ENCODE measurements at regions not wholly inside any gene's neighbourhood (a gene's known extent, or its start where the extent isn't known, plus 50 kb on each side); places are given as distances from the start of the nearest gene placed in this dataset.

DNA sequence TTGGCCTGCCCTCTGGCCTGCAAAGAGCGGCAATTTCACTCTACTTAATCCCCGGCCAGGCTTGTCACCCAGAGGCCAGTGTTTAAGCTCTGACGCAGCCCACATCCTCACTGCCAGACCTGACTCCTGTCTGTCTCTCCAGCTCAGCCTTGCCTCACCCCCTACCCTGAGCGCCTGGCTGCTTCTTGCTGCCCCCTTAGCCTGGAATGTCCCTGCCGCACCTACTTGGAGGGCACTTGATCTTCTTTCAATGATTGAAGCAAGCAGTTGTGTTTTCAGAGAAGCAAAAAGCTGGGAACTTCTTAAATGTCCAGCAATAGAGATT, 87.4 kb upstream of the ZBTB40 start:
- TF ChIP-seq, protein P1, sequence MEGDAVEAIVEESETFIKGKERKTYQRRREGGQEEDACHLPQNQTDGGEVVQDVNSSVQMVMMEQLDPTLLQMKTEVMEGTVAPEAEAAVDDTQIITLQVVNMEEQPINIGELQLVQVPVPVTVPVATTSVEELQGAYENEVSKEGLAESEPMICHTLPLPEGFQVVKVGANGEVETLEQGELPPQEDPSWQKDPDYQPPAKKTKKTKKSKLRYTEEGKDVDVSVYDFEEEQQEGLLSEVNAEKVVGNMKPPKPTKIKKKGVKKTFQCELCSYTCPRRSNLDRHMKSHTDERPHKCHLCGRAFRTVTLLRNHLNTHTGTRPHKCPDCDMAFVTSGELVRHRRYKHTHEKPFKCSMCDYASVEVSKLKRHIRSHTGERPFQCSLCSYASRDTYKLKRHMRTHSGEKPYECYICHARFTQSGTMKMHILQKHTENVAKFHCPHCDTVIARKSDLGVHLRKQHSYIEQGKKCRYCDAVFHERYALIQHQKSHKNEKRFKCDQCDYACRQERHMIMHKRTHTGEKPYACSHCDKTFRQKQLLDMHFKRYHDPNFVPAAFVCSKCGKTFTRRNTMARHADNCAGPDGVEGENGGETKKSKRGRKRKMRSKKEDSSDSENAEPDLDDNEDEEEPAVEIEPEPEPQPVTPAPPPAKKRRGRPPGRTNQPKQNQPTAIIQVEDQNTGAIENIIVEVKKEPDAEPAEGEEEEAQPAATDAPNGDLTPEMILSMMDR (IDR thresholded peaks at IDR 0.05; ENCODE audit: borderline replicate concordance, extremely low read depth, low read length, poor library complexity, severe bottlenecking): no peak
- TF ChIP-seq EZH2 (IDR thresholded peaks at IDR 0.05; ENCODE audit: borderline replicate concordance, low read depth, low read length, severe bottlenecking): no peak
